Transverse colon (tissue), 3 donors: ENCODE measurements at regions not wholly inside any gene's neighbourhood (a gene's known extent, or its start where the extent isn't known, plus 50 kb on each side); places are given as distances from the start of the nearest gene placed in this dataset.

Source experiments
- CTCF ChIP-seq, 5 experiments: fragments of 200-600 bp in 3 of 5; fragments of 450-650 bp in 2 of 5; sonication (generic) in 3 of 5; IDR thresholded peaks; 1 replicate in 2 of 5; 2 replicates in 3 of 5; pipeline ENCODE4 v1.5.1; 2016 to 2017; ENCODE audit warnings: antibody characterized with exemption in 5 of 5, inconsistent platforms in 3 of 5, mild to moderate bottlenecking in 2 of 5, moderate library complexity in 1 of 5
- POLR2A ChIP-seq: fragments of 450-650 bp; IDR thresholded peaks from one replicate; pipeline ENCODE4 v1.6.1; 2016; ENCODE audit warnings: antibody characterized with exemption, mild to moderate bottlenecking, moderate library complexity

- TF ChIP-seq CTCF (IDR thresholded peaks at IDR 0.05) (no peak), POLR2A (no peak)
Observed at GRCh38 chr22:47343611-47344010, 581.2 kb downstream of the TBC1D22A start.
